ENCODE measurements at regions not wholly inside any gene's neighbourhood (a gene's known extent, or its start where the extent isn't known, plus 50 kb on each side); places are given as distances from the start of the nearest gene placed in this dataset.

DNA sequence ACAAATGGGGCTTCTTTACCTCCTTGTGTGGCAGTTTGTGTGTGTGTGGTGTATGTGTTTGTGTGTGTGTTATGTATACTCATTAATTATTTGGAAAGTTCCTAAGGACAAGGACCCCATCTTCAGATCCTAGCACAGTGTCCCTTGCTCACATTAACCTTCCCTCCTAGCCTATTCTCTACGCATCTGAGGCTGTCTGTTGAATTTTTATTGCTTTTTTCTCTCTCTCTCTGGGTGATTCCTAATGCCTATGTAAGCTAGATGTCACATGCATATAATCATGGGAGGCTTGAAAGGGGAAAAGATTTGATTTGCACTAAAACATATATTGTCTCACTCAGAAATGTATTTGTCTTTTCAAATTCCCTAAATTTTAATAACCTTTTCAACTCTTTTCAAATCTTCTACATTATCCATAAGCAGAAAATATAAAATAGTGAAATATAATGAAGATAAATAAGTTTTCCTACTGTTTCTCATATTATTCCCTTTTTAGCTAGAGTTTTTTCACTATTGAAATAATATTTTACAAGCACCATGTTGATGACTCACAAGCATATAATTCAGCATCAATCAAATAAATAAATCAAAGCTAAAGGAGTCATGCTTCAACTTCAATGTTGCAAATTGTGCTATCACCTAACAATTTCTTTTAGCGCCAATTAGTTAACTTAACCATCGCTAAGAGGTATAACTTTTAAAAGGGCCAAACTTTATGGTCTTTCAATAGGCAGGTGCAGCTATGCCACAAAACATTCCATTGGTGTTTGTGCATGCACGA lies 199.0 kb upstream of the ERBB4 start:
- TF ChIP-seq, protein P1, sequence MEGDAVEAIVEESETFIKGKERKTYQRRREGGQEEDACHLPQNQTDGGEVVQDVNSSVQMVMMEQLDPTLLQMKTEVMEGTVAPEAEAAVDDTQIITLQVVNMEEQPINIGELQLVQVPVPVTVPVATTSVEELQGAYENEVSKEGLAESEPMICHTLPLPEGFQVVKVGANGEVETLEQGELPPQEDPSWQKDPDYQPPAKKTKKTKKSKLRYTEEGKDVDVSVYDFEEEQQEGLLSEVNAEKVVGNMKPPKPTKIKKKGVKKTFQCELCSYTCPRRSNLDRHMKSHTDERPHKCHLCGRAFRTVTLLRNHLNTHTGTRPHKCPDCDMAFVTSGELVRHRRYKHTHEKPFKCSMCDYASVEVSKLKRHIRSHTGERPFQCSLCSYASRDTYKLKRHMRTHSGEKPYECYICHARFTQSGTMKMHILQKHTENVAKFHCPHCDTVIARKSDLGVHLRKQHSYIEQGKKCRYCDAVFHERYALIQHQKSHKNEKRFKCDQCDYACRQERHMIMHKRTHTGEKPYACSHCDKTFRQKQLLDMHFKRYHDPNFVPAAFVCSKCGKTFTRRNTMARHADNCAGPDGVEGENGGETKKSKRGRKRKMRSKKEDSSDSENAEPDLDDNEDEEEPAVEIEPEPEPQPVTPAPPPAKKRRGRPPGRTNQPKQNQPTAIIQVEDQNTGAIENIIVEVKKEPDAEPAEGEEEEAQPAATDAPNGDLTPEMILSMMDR (IDR thresholded peaks at IDR 0.05; ENCODE audit: extremely low read depth in 1 of 2, insufficient read depth in 1 of 2, low read depth in 1 of 2, low read length in 2 of 2), result no peak
- TF ChIP-seq EZH2 (IDR thresholded peaks at IDR 0.05; ENCODE audit: borderline replicate concordance, low read depth, low read length, severe bottlenecking) (no peak), POLR2AphosphoS5 (IDR thresholded peaks at IDR 0.05; ENCODE audit: insufficient read depth, low read depth, low read length) (no peak), MAX (IDR thresholded peaks at IDR 0.05; ENCODE audit: insufficient read depth, insufficient read length) (no peak), FOS (IDR thresholded peaks at IDR 0.05; ENCODE audit: borderline replicate concordance, insufficient read depth, low read length) (no peak), POLR2A (IDR thresholded peaks at IDR 0.05; ENCODE audit: low read depth, low read length) (no peak), MYC (IDR thresholded peaks at IDR 0.05; ENCODE audit: low read depth, low read length) (no peak), JUN (IDR thresholded peaks at IDR 0.05; ENCODE audit: borderline replicate concordance, insufficient read depth, insufficient read length, low read depth) (no peak), GATA2 (IDR thresholded peaks at IDR 0.05; ENCODE audit: insufficient read depth, insufficient read length, low read depth, low read length) (no peak)
